NCI-H748 (cell line): ENCODE measurements at regions not wholly inside any gene's neighbourhood (a gene's known extent, or its start where the extent isn't known, plus 50 kb on each side); places are given as distances from the start of the nearest gene placed in this dataset.

Experiments
- DNase-seq: peaks from one replicate; lab custom pipeline; 2025; ENCODE audit not compliant: unreplicated experiment; lab: John Stamatoyannopoulos, UW

- no peak for DNase-seq
Measured at GRCh38 chr9:17967731-17968130, 388.9 kb downstream of the SH3GL2 start.

- DNase-seq: no peak
Measured at GRCh38 chr9:17969232-17969631, 390.4 kb downstream of the SH3GL2 start.

DNA sequence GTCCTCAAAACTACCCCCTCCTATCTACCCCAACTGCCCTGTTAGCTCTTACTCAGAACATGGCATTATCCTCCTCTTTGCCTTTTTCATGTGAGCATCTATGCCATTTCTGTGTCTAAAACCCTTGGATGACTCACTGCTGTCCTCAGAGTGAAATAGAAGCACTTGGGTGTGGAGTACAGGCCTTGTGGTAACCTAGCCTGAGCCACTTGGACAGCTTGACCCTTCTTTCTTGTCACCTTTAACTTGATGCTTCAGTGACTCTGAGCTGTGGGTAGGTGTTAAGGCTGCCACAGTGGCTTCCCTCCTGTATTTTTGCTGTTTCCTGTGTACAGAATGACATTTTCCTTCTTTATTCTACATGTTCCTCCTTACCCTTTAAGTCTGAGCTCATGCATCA, 391.4 kb downstream of the SH3GL2 start:
- DNase-seq: no peak

- no peak for DNase-seq
Measured at GRCh38 chr9:17978773-17979172, 399.9 kb downstream of the SH3GL2 start.

DNA sequence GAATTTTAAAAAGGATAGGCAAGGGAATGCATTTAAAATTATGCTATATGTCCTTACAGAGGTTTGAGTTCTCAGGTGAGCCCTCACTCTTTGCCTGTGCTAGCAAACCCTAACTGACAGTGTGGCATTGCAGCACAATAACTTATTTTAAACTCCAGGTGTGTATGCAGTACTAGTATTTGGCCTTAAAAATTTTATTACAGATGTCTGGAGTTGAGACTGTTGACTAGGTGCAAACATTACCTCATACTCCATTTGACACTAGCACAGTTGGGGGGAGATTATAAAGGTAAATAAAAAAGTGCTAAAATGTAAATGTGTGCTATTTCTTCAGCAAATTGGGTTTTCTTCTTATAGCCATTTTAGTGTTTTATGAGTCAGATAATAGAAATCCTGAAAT, 407.7 kb downstream of the SH3GL2 start:
- peak; percentile 50 for DNase-seq

- DNase-seq: peak; percentile 29
Measured at GRCh38 chr9:17987189-17987588, 408.3 kb downstream of the SH3GL2 start.

- no peak for DNase-seq
Measured at GRCh38 chr9:17988489-17988888, 409.6 kb downstream of the SH3GL2 start.

GRCh38 chr9:17990602-17991001, 411.7 kb downstream of the SH3GL2 start:
- no peak for DNase-seq

DNA sequence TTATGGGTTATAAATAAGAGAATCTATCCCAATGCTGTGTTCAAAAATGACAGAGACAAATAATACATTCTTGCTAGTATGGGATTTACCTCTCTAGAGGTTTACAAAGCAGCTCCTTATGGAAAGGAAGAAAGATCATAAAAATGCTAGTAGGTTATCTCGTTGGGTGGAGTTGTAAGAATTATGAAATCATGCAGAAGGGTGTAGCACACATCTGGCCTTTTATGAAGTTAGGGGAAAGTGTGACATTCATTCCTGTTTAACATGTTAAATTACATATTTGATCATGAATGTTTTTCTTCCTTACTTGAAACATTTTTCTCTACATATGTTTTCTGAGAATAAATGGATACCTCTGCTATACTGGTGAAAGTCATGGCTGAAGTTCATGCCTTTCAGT, 414.2 kb downstream of the SH3GL2 start:
- no peak for DNase-seq

DNA sequence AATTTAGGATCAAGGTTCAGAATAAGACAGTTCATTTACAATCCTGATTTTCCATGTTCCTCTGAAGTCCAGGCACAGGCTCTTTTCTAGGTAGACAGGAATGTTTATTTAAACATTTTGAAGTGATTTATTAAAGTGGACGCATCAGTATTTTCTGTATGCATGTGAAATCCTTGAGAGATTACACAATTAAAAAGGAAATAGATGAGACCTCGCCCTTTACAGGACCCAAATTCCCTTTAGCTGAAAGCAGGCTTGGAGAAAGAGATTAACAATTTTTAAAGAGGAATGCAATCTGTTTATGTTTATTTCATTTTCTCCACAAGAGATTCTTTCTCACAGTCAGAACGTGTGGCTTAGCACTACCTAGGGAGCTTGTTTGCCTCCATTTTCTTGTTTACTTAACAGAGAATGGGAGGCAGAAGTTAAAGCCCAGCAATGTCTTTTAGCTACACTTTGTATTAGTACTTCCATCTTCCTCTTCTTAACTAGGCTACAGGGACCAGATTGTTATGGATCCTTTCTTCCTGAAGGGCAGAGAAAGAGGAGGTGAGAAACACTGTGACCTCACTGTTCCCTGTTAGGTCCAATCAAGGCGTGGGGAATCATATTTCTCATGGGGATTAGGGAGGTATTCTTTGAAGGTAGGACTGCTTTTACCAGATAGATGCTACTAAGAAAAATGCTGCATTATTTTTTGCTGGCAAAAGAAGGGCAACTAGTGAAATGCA, 416.0 kb downstream of the SH3GL2 start:
- peak; percentile 38 for DNase-seq

DNA sequence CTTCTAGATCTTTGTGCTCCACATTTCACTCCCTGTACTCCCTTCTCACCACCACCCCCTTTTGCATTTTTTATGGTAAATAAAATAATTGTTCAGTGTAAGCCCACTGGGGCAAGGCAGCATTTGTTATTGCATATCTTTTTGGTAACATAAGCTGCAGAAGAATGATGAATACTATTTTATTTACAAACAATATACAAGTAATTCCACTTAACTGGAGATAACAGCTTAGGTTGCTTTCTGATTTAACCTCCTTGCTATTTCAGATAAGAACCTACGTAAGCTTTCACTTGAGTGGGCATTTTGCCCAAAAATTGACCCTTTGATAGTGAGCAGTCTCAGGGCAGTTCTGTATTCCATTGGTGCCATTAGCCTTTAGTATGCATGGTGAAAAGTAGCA, 417.9 kb downstream of the SH3GL2 start:
- DNase-seq: no peak

- DNase-seq: no peak
Measured at GRCh38 chr9:18002718-18003438, 424.0 kb downstream of the SH3GL2 start.

DNA sequence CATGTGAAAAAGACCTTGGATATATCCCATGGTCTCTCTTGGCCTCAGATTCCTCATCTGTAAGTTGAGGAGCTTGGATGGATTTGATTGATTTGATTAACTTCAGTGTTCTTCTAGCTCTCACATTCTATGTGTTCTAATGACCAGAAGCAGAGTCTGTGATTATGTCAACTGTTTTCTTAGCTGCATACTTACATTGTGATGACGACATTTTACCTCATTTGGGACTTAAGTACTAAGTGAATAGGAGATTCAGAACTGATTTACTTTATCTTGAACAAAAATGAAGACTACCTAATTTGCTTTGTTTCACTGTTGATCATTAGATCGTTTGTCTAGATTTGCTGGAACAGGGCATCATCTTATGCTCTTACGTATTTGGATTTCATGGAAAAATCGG, 427.7 kb downstream of the SH3GL2 start:
- no peak for DNase-seq

DNA sequence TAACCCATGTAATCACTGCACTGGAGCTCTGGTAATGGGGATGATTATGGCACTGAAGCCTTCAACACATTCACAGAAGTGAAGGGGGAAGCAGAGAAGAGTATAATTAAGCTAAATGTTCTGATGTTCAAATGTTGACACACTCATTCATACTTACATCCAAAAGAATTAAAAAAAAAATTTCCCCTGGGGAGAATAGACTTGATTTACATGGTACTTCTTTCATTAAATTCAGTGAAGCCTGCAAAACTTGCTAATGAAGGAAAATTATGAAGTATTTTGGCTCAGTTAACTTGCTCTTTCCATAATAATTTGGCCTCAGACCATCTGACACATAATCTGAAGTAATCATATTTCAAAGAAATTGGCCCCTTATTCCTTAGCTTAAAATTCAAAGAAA, 428.8 kb downstream of the SH3GL2 start:
- peak; percentile 98 for DNase-seq

GRCh38 chr9:18009902-18010301, 431.0 kb downstream of the SH3GL2 start:
- no peak for DNase-seq

DNA sequence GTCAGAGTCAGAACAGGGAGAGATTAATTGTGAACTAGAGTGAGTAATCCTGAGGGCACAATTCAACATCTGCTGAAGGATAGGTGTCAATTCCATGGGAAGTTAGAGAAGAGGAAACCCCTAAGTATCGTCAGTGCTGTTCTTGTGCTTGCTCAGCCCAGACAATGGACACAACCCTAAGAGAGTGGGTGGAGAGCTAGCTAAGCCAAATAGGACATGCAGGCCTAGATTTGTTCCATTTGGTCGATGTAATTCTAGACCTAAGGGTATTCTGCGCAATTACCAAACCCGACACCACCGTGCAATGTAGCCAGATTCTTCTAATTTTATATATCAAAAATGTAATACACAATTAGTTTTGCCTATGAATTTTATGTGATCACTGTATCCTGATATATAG, 431.6 kb downstream of the SH3GL2 start:
- no peak for DNase-seq

DNA sequence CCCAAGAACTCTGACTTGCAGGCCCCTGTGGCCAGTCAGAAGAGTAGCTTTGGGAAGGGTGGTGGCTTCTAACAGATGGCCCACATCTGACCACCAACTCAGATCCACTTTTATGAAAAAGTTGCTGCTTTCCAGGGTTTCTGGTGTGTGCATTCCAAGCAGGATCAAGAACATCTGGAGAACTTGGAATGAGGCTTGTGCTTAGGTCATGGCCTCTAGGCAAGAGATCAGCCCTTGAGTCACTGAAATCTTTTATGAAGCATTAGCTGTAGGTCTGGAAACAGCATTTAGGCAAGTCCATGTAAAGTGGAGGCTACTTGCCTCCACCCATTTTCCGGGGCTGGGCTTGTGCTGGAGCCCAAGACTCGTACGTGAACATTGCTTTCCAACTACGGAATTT, 433.3 kb downstream of the SH3GL2 start:
- no peak for DNase-seq

GRCh38 chr9:18014556-18014955, 435.7 kb downstream of the SH3GL2 start:
- DNase-seq: peak; percentile 20

GRCh38 chr9:18015116-18015515, 436.2 kb downstream of the SH3GL2 start:
- DNase-seq: no peak

DNA sequence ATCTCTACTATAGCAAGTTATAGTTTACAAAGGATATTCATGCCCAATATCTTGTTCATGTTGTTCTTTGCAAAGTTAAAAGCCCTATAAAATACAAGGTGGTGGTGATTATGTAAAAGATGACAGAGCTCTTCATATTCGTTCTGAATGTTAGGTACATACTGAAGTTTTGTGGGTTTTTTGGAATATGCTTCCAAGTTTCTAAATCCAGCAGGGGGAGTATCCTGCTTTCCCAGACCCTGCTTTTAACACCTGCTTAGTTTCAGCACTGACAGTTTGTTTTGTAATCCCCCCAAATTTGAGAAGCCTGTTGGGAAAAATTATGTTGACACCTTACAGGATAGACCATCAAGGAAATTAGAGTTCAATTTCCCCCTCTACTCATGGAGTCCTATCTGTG, 438.3 kb downstream of the SH3GL2 start:
- no peak for DNase-seq

GRCh38 chr9:18018221-18018620, 439.4 kb downstream of the SH3GL2 start:
- DNase-seq: no peak

- DNase-seq: no peak
Measured at GRCh38 chr9:18018661-18019060, 439.8 kb downstream of the SH3GL2 start.
